Mammary epithelial cell (primary cell): ENCODE measurements at regions not wholly inside any gene's neighbourhood (a gene's known extent, or its start where the extent isn't known, plus 50 kb on each side); places are given as distances from the start of the nearest gene placed in this dataset.

Source experiments
- CTCF ChIP-seq, 2 donors: IDR thresholded peaks in 1 of 2; conservative IDR thresholded peaks in 1 of 2; 2 replicates each; pipeline ENCODE4 v1.5.1; 2011 to 2012; ENCODE audit warnings: inconsistent platforms in 2 of 2, low read length in 2 of 2, mild to moderate bottlenecking in 2 of 2, control low read depth in 1 of 2, low read depth in 1 of 2; ENCODE audit not compliant: insufficient read depth in 1 of 2; ENCODE audit errors: extremely low read depth in 1 of 2
- EZH2 ChIP-seq: IDR thresholded peaks from 2 replicates; pipeline ENCODE4 v1.6.1; 2012; ENCODE audit warnings: low read length, inconsistent platforms, borderline replicate concordance

GRCh38 chr21:16755061-16755460, 757.8 kb upstream of the CXADR start:
- TF ChIP-seq CTCF (conservative IDR thresholded peaks at IDR 0.05 in 1 of 2, IDR thresholded peaks at IDR 0.05 in 1 of 2; ENCODE audit: extremely low read depth in 1 of 2, insufficient read depth in 1 of 2, low read depth in 1 of 2, low read length in 2 of 2) (no peak), EZH2 (no peak)
